ENCODE measurements at regions not wholly inside any gene's neighbourhood (a gene's known extent, or its start where the extent isn't known, plus 50 kb on each side); places are given as distances from the start of the nearest gene placed in this dataset.

GRCh38 chr4:116923389-116923788 is 162.0 kb downstream of the TRAM1L1 start:
- TF ChIP-seq CEBPB (IDR thresholded peaks at IDR 0.05; ENCODE audit: low read depth, low read length) (no peak), MXI1 (IDR thresholded peaks at IDR 0.05; ENCODE audit: borderline replicate concordance, low read depth, low read length) (no peak), POLR2A (IDR thresholded peaks at IDR 0.05; ENCODE audit: low read depth, low read length) (no peak), MAFK (IDR thresholded peaks at IDR 0.05; ENCODE audit: low read depth, low read length) (no peak), RFX5 (IDR thresholded peaks at IDR 0.05; ENCODE audit: low read depth, low read length) (no peak), MAZ (IDR thresholded peaks at IDR 0.05; ENCODE audit: borderline replicate concordance, low read depth, low read length) (no peak), RCOR1 (IDR thresholded peaks at IDR 0.05; ENCODE audit: insufficient replicate concordance, low read length) (no peak), USF2 (IDR thresholded peaks at IDR 0.05; ENCODE audit: low read depth, low read length) (no peak), BHLHE40 (IDR thresholded peaks at IDR 0.05; ENCODE audit: low read depth, low read length) (no peak), SMC3 (IDR thresholded peaks at IDR 0.05; ENCODE audit: low read depth, low read length) (no peak)
- TF ChIP-seq, protein P1, sequence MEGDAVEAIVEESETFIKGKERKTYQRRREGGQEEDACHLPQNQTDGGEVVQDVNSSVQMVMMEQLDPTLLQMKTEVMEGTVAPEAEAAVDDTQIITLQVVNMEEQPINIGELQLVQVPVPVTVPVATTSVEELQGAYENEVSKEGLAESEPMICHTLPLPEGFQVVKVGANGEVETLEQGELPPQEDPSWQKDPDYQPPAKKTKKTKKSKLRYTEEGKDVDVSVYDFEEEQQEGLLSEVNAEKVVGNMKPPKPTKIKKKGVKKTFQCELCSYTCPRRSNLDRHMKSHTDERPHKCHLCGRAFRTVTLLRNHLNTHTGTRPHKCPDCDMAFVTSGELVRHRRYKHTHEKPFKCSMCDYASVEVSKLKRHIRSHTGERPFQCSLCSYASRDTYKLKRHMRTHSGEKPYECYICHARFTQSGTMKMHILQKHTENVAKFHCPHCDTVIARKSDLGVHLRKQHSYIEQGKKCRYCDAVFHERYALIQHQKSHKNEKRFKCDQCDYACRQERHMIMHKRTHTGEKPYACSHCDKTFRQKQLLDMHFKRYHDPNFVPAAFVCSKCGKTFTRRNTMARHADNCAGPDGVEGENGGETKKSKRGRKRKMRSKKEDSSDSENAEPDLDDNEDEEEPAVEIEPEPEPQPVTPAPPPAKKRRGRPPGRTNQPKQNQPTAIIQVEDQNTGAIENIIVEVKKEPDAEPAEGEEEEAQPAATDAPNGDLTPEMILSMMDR (conservative IDR thresholded peaks at IDR 0.05; ENCODE audit: low read depth, low read length): no peak

All from IMR-90 (cell line).